ENCODE measurements at regions not wholly inside any gene's neighbourhood (a gene's known extent, or its start where the extent isn't known, plus 50 kb on each side); places are given as distances from the start of the nearest gene placed in this dataset.
"Not testable (repeated sequence)": the region's sequence is repeated elsewhere in the genome, so short reads cannot be mapped to it uniquely, and the experiment has no call there.

- DNase-seq: no peak
Observed at GRCh38 chr18:59057969-59058368, 81.7 kb upstream of the SEC11C start.

DNA sequence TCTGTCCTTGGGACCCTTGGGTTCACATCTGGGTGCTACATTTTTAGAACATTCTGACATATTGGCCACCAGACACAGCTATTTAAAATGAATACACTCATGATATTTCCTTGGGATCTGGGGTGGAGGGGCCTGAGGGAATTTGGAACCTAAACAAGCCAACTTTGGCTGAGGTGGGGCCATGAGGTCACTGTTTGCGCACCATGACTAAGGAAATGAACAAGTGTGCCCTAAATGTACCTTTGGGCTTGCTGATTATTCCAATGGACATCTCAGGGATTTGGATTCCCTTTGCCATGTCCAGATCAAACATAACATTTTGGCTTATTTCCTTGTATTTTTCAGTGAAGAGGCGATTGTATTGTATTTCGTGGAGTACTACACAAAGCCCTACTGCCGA lies 80.5 kb upstream of the SEC11C start:
- no peak for DNase-seq

DNA sequence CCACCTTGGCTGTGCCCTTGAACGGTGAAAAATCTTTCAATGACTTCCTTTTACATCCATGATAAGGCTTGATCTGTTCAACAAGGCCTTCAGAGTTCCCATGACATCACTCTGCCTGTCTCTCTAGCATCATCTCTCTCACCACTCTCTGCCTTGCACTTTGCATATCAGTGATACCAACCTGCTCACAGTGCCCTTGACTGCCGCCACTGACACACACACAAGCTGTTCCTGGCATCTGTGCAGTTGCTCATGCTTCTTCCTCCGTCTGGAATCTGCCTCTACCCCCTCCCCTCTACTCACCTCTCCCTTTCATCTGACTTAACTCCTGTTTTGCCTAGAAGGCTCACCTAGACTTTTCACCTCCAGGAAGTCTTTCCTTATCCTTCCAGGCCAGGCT lies 79.1 kb upstream of the SEC11C start:
- no peak for DNase-seq

DNA sequence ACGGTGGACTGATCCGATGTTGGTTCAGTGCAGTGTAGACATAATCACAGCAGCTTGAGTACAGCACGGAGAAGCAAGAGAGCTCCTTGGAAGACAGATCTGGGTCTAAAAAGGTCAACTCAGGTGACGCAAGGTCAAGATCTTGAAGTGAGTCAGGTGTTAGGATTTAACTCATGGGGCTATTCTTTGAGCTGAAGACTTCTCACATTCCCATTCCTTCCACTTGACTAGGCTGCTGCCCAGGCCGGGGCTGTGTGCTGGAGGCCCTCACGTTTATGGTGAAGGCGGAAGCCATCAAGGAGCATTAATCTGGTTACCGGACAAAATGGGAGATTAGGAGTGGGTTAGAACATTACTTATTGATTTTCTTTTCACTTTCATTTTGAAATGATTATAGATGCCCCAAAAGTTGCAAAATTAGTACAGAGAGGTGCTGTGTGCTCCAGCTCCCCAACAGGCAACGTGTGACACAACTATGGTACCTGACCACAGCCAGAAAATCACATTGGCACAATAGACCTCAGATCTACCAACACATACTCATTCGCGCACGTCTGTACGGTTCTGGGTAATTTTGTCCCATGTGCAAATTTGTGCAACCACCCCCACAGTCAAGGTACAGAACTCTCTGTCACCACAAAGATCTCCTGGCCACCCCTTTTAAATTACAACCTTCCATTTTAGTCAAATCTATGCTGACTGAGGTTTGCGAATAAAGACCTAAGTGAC lies 77.6 kb upstream of the SEC11C start:
- no peak for DNase-seq

- DNase-seq: no peak
Observed at GRCh38 chr18:59062643-59063006, 77.1 kb upstream of the SEC11C start.

DNA sequence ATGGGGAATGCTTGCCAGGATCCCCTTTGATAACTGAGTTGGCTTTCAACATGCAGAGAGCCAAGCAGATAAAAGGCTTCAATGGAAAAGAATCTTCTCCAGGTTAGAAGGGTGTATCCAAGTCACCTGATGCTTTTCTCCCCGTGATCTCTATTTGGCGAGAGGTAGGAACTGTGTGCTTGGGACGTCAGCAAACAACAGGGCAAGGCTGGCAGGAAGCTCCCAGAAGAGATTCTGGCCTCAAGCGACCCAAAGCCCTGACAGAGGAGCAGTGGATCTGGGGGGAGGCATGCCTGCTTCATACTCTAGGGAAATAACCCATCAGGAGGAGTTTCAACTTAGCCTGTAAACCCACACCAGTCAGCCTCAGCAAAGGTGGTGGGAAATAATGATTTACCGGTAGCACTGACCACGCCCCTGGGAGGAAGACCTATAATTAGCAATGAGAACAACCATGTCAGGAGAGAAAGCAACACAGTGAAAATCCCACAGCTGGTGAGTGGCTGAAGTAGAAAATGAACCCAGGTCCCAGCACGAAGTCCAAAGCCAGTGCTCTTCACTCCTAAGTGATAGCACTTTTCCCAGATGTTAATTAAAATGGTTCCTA lies 76.3 kb upstream of the SEC11C start:
- DNase-seq: no peak

- no peak for DNase-seq
Observed at GRCh38 chr18:59063912-59064311, 75.8 kb upstream of the SEC11C start.

DNA sequence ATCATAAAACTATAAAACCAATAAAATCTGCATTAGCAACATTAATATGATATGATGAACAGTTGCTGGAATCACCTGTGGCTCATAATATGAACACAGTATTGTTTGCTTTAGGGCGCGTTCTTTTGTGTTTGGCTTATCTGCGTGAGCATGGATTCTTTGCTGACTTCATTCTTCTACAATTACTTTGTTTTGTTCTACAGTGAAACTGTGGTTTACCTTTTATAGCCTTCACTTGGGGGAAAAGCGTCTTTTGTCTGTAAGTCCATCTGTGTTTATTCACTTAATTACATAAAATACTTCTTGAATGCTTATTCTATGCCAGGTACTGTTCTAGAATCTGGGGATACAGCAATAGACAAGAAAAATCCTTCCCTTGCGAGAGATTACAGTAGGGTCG lies 74.0 kb upstream of the SEC11C start:
- no peak for DNase-seq

- no peak for DNase-seq
Observed at GRCh38 chr18:59067873-59068272, 71.8 kb upstream of the SEC11C start.

- no peak for DNase-seq
Observed at GRCh38 chr18:59068276-59069071, 71.2 kb upstream of the SEC11C start.

- DNase-seq: peak; percentile 83
Observed at GRCh38 chr18:59070181-59070912, 69.3 kb upstream of the SEC11C start.

DNA sequence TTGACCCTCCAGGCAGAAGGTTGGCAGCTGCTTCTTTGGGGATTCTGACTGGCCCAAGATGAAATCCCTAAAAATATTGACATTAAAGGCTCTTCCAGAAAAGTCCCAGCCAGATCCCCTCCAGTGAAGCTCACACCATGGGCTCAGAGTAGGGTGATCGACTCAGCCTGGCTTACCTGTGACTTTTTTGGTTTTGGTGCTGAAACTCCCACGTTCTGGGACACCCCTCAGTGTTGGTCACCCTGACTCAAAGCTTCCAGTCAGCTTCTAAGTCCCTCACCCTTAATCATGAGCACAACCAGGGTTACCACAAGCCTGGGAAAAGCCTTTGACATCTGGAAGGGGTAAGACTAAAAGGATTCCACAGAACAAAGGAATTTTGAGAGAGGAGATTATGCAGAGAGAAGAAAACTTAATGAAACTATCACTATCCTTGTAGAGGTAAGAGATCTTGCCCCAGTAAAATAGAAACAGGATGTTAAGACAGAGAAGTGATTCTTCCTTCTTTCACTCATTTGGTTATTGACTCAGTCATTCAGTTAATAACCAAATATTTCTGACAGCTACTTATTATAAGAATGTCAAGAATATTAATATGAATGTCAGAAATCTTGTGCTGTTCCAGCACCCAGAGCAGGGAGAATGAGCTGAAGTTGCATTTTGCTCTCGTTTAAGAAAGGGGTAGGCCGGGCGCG lies 66.8 kb upstream of the SEC11C start:
- no peak for DNase-seq

DNA sequence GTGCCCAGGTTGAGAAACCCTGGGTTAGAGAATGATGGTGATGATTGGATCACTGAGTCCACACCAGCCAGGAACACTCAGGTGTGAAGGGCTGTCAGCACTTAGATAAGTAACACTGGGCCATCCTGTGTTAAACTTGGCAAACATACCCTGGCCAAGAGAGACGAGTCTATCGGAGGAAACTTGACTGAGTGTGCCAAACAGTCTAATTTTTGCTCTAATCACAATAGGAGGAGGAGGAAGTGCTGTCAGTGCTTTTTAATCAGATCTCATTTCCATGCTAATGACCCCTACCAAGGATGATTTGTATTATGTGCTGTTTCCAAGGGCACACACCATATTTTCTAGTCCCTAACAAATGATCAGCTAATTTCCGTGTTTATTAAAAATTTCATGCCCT lies 63.8 kb upstream of the SEC11C start:
- no peak for DNase-seq

- no peak for DNase-seq
Observed at GRCh38 chr18:59079264-59079663, 60.4 kb upstream of the SEC11C start.

GRCh38 chr18:59079687-59080501 lies 59.8 kb upstream of the SEC11C start:
- not testable (repeated sequence) for DNase-seq

GRCh38 chr18:59083136-59083818 lies 56.4 kb upstream of the SEC11C start:
- DNase-seq: no peak

DNA sequence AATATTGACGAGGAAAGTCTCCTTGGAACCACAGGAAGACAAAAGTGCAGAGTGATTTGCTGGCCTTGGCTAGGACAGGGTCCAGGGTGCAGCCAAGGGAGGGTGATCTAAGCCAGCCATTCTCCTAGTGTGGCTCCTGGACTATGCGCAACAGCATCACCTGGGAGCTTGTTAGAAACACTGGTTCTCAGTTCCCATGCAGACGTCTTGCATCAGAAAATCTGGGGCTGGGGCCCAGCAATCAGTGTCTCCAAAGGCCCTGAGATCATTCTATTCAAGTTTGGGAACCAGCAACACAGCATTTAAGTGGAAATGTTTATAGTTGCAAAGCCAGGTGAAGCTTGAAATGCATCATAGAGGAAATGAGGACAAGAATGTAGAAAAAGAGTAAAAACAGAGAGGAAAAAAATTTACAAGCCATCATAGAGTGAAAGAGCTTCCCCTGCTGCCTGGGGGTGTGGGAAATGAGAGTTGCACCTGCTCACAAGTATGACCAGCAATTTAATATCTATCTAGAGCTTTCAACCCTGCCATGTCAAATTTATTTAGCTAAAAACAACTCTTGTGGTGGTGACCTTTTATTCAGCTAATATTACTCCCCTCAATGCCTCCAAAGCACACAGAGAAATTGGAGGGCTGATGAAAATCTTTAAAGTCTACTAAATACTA lies 54.4 kb upstream of the SEC11C start:
- no peak for DNase-seq

GRCh38 chr18:59085797-59086196 lies 53.9 kb upstream of the SEC11C start:
- no peak for DNase-seq

DNA sequence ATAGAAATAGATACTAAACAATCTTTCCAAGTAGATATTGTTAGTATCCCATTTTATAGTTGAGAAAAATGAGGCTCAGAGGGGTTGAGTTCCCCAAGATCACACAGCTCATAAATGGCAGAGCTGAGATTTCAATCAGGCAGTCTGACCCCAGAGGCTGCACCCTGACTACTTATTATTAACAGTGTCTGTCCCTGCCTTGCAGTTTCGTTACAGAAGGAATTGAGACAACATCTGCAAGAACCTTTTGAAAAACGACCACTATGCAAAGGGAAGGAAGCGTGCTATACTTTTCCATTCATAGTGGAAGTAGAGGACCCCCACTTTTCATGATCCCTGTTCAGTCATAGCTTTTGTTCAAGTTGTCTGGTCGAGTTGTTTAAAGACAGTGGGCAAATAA lies 53.2 kb upstream of the SEC11C start:
- DNase-seq: no peak

- no peak for DNase-seq
Observed at GRCh38 chr18:59087391-59087790, 52.3 kb upstream of the SEC11C start.
